Liver (tissue), 8 donors: ENCODE measurements at regions not wholly inside any gene's neighbourhood (a gene's known extent, or its start where the extent isn't known, plus 50 kb on each side); places are given as distances from the start of the nearest gene placed in this dataset.

Experiments
- DNase-seq: peaks from one replicate; pipeline ENCODE4 v3.0.0-alpha.2; 2017; ENCODE audit warnings: low spot score
- H3K27ac ChIP-seq, 2 donors: one replicate each; pipeline ENCODE4 v1.7.0; 2013; ENCODE audit warnings: inconsistent platforms in 2 of 2, low read length in 2 of 2, control low read depth in 1 of 2, low read depth in 1 of 2, mild to moderate bottlenecking in 1 of 2
- H3K27me3 ChIP-seq, 4 donors: one replicate each; pipeline versions ENCODE4 v1.6.1 to v1.7.0; 2013; ENCODE audit warnings: low read length in 3 of 4, inconsistent platforms in 1 of 4, mild to moderate bottlenecking in 1 of 4, moderate library complexity in 1 of 4; ENCODE audit not compliant: control insufficient read depth in 4 of 4, insufficient read depth in 4 of 4
- H3K36me3 ChIP-seq, 4 donors: one replicate each; pipeline versions ENCODE4 v1.6.1 to v1.7.0; 2013; ENCODE audit warnings: low read length in 3 of 4, mild to moderate bottlenecking in 3 of 4, low read depth in 1 of 4, moderate library complexity in 1 of 4; ENCODE audit not compliant: control insufficient read depth in 4 of 4, insufficient read depth in 3 of 4
- H3K4me1 ChIP-seq, 4 donors: one replicate each; pipeline versions ENCODE4 v1.6.1 to v1.7.0; 2013; ENCODE audit warnings: low read length in 3 of 4, mild to moderate bottlenecking in 3 of 4, moderate library complexity in 1 of 4; ENCODE audit not compliant: control insufficient read depth in 4 of 4, insufficient read depth in 4 of 4
- H3K4me3 ChIP-seq, 3 donors: one replicate each; pipeline versions ENCODE4 v1.6.1 to v1.7.0; 2013; ENCODE audit warnings: low read length in 3 of 3, control low read depth in 1 of 3, low read depth in 1 of 3, mild to moderate bottlenecking in 1 of 3
- H3K9ac ChIP-seq, 2 donors: one replicate each; pipeline ENCODE4 v1.7.0; 2013; ENCODE audit warnings: low read length in 2 of 2, mild to moderate bottlenecking in 2 of 2, moderate library complexity in 2 of 2, control low read depth in 1 of 2, low read depth in 1 of 2
- H3K9me3 ChIP-seq, 4 donors: one replicate each; pipeline versions ENCODE4 v1.6.1 to v1.7.0; 2013; ENCODE audit warnings: low read length in 3 of 4; ENCODE audit not compliant: control insufficient read depth in 4 of 4
- ATF3 ChIP-seq: IDR thresholded peaks from 2 replicates; pipeline ENCODE4 v1.6.1; 2016; ENCODE audit warnings: antibody characterized with exemption
- CTCF ChIP-seq: fragments of 150-350 bp; IDR thresholded peaks from 2 replicates; pipeline ENCODE4 v1.5.1; 2017; ENCODE audit warnings: improper control_type of control experiment, low read depth, low read length; ENCODE audit not compliant: missing input control
- EGR1 ChIP-seq, 2 donors: IDR thresholded peaks; 2 replicates each; pipeline ENCODE4 v1.6.1; 2016 to 2018; ENCODE audit warnings: antibody characterized with exemption in 2 of 2, low read depth in 2 of 2
- FOXA1 ChIP-seq: IDR thresholded peaks from 2 replicates; pipeline ENCODE4 v1.6.1; 2016; ENCODE audit warnings: antibody characterized with exemption
- FOXA2 ChIP-seq: IDR thresholded peaks from 2 replicates; pipeline ENCODE4 v1.6.1; 2016; ENCODE audit warnings: antibody characterized with exemption
- GABPA ChIP-seq, 2 donors: IDR thresholded peaks in 1 of 2; conservative IDR thresholded peaks in 1 of 2; 2 replicates each; pipeline ENCODE4 v1.6.1; 2016; ENCODE audit warnings: antibody characterized with exemption in 2 of 2, mild to moderate bottlenecking in 1 of 2, moderate library complexity in 1 of 2
- HNF4A ChIP-seq, 2 donors: conservative IDR thresholded peaks; 2 replicates each; pipeline ENCODE4 v1.6.1; 2016; ENCODE audit warnings: antibody characterized with exemption in 2 of 2, mild to moderate bottlenecking in 2 of 2
- HNF4G ChIP-seq: IDR thresholded peaks from 2 replicates; pipeline ENCODE4 v1.6.1; 2016; ENCODE audit warnings: antibody characterized with exemption
- JUND ChIP-seq, 2 donors: IDR thresholded peaks; 2 replicates each; pipeline ENCODE4 v1.6.1; 2016; ENCODE audit warnings: antibody characterized with exemption in 2 of 2
- MAX ChIP-seq: IDR thresholded peaks from 2 replicates; pipeline ENCODE4 v1.6.1; 2016; ENCODE audit warnings: antibody characterized with exemption
- NR2F2 ChIP-seq: IDR thresholded peaks from 2 replicates; pipeline ENCODE4 v1.6.1; 2016; ENCODE audit warnings: antibody characterized with exemption
- RAD21 ChIP-seq, 2 donors: IDR thresholded peaks; 2 replicates each; pipeline ENCODE4 v1.6.1; 2016; ENCODE audit warnings: antibody characterized with exemption in 2 of 2, mild to moderate bottlenecking in 2 of 2
- REST ChIP-seq: IDR thresholded peaks from 2 replicates; pipeline ENCODE4 v1.6.1; 2016; ENCODE audit warnings: antibody characterized with exemption, mild to moderate bottlenecking
- RXRA ChIP-seq, 2 donors: IDR thresholded peaks; 2 replicates each; pipeline ENCODE4 v1.6.1; 2017 to 2018; ENCODE audit warnings: antibody characterized with exemption in 2 of 2, mild to moderate bottlenecking in 1 of 2
- SP1 ChIP-seq: IDR thresholded peaks from 2 replicates; pipeline ENCODE4 v1.6.1; 2018; ENCODE audit warnings: antibody characterized with exemption, mild to moderate bottlenecking
- TAF1 ChIP-seq: conservative IDR thresholded peaks from 2 replicates; pipeline ENCODE4 v1.6.1; 2016; ENCODE audit warnings: antibody characterized with exemption, mild to moderate bottlenecking
- YY1 ChIP-seq: IDR thresholded peaks from 2 replicates; pipeline ENCODE4 v1.6.1; 2016; ENCODE audit warnings: antibody characterized with exemption, mild to moderate bottlenecking
- ZBTB33 ChIP-seq: IDR thresholded peaks from 2 replicates; pipeline ENCODE4 v1.6.1; 2016; ENCODE audit warnings: antibody characterized with exemption
- WGBS: extraction: QIAGEN DNeasy Blood & Tissue Kit; methylation state at CpG from one replicate; pipeline ENCODE4 v1.1.7; 2013; 5-methylcytosine and 5-hydroxymethylcytosine counted together
- donor health status: healthy.
- donor health status: healthy.
- donor health status: healthy.
- donor health status: healthy.
- donor health status: healthy.

GRCh38 chr1:39116860-39117728 is 87.4 kb upstream of the MACF1 start:
- Histone ChIP-seq H3K27ac (peak overlapping the region; percentile 50 to 61), H3K27me3 (no peaks in the 10 kb centered on the region), H3K9me3 (no peaks in the 10 kb centered on the region), H3K9ac (no peak overlapping the region), H3K4me1 (peaks cover 8 to 26% (median 16%) of the 10 kb centered on the region in 4 donors), H3K36me3 (no peaks in the 10 kb centered on the region), H3K4me3 (no peak overlapping the region)
- no peak for DNase-seq
- WGBS = 40% methylated on average over 3 of the region's 3 CpGs
- TF ChIP-seq HNF4G = peak; percentile 36
- peak; percentile 28 for TF ChIP-seq NR2F2
- no peak for TF ChIP-seq MAX
- TF ChIP-seq YY1 = no peak
- TF ChIP-seq GABPA (IDR thresholded peaks at IDR 0.05 in 1 of 2, conservative IDR thresholded peaks at IDR 0.05 in 1 of 2) = no peak
- peak; percentile 80 for TF ChIP-seq FOXA1
- TF ChIP-seq JUND (IDR thresholded peaks at IDR 0.05) = peak; percentile 31 to 46
- no peak for TF ChIP-seq REST
- peak; percentile 62 to 64 for TF ChIP-seq RXRA (IDR thresholded peaks at IDR 0.05)
- peak in 1 of 2 donors; percentile 4 for TF ChIP-seq RAD21 (IDR thresholded peaks at IDR 0.05)
- TF ChIP-seq ATF3 = peak; percentile 20
- no peak for TF ChIP-seq ZBTB33
- TF ChIP-seq FOXA2 = peak; percentile 87
- TF ChIP-seq HNF4A (conservative IDR thresholded peaks at IDR 0.05) = peak; percentile 58 to 72
- no peak for TF ChIP-seq CTCF
- peak in 1 of 2 donors; percentile 41 for TF ChIP-seq EGR1 (IDR thresholded peaks at IDR 0.05; ENCODE audit: low read depth in 2 of 2)
- TF ChIP-seq SP1 = peak; percentile 65
- TF ChIP-seq TAF1 = no peak
